Astrocyte (in vitro differentiated cells and primary cell): ENCODE measurements at regions not wholly inside any gene's neighbourhood (a gene's known extent, or its start where the extent isn't known, plus 50 kb on each side); places are given as distances from the start of the nearest gene placed in this dataset.

Experiments
- DNase-seq: peaks from one replicate; pipeline ENCODE4 v3.0.0-alpha.2; 2010; ENCODE audit warnings: low read depth
- FAIRE-seq: peaks from 2 replicates; lab custom pipeline; 2011; peaks lifted over from hg19 to GRCh38; lab: Jason Lieb, UNC
- H2AFZ ChIP-seq: 2 replicates; pipeline ENCODE4 v1.6.0; 2012; ENCODE audit warnings: low read depth, low read length, inconsistent platforms
- H3K27ac ChIP-seq: 2 replicates; pipeline ENCODE4 v1.5.1; 2011; ENCODE audit warnings: low read depth, low read length, inconsistent platforms
- H3K27me3 ChIP-seq: 2 replicates; pipeline ENCODE4 v1.6.0; 2011; ENCODE audit warnings: low read length, inconsistent platforms; ENCODE audit not compliant: insufficient read depth
- H3K36me3 ChIP-seq: 2 replicates; pipeline ENCODE4 v1.5.1; 2011; ENCODE audit warnings: low read length, inconsistent platforms; ENCODE audit not compliant: insufficient read depth
- H3K4me1 ChIP-seq: 2 replicates; pipeline ENCODE4 v1.5.1; 2011; ENCODE audit warnings: low read length, inconsistent platforms; ENCODE audit not compliant: insufficient read depth
- H3K4me2 ChIP-seq: 2 replicates; pipeline ENCODE4 v1.6.0; 2012; ENCODE audit warnings: low read length, inconsistent platforms
- H3K4me3 ChIP-seq: 2 replicates; pipeline ENCODE4 v1.5.1; 2011; ENCODE audit warnings: low read depth, mild to moderate bottlenecking, low read length, inconsistent platforms; ENCODE audit not compliant: insufficient read depth
- H3K79me2 ChIP-seq: 2 replicates; pipeline ENCODE4 v1.6.0; 2012; ENCODE audit warnings: mild to moderate bottlenecking, low read length, inconsistent platforms; ENCODE audit not compliant: insufficient read depth
- H3K9ac ChIP-seq: 2 replicates; pipeline ENCODE4 v1.6.0; 2012; ENCODE audit warnings: mild to moderate bottlenecking, low read length, inconsistent platforms
- H3K9me3 ChIP-seq: 2 replicates; pipeline ENCODE4 v1.5.1; 2012; ENCODE audit warnings: low read depth, mild to moderate bottlenecking, low read length, inconsistent platforms; ENCODE audit not compliant: insufficient read depth
- H4K20me1 ChIP-seq: 2 replicates; pipeline ENCODE4 v1.6.0; 2012; ENCODE audit warnings: low read length, inconsistent platforms; ENCODE audit not compliant: insufficient read depth
- H3K27ac Mint-ChIP-seq: one replicate; pipeline ENCODE4 v1.8.0; 2021; ENCODE audit warnings: mild to moderate bottlenecking, mixed read lengths; ENCODE audit not compliant: unreplicated experiment
- H3K27me3 Mint-ChIP-seq: one replicate; pipeline ENCODE4 v1.8.0; 2021; ENCODE audit warnings: low read depth, mixed read lengths; ENCODE audit not compliant: unreplicated experiment
- H3K36me3 Mint-ChIP-seq: one replicate; pipeline ENCODE4 v1.8.0; 2021; ENCODE audit warnings: low read depth, mixed read lengths; ENCODE audit not compliant: unreplicated experiment
- H3K4me1 Mint-ChIP-seq: one replicate; pipeline ENCODE4 v1.8.0; 2021; ENCODE audit warnings: low read depth, mixed read lengths; ENCODE audit not compliant: unreplicated experiment
- H3K4me3 Mint-ChIP-seq: one replicate; pipeline ENCODE4 v1.8.0; 2021; ENCODE audit warnings: mild to moderate bottlenecking, moderate library complexity, mixed read lengths; ENCODE audit not compliant: unreplicated experiment
- H3K9me3 Mint-ChIP-seq: one replicate; pipeline ENCODE4 v1.8.0; 2021; ENCODE audit warnings: mild to moderate bottlenecking, mixed read lengths; ENCODE audit not compliant: unreplicated experiment
- EZH2 ChIP-seq: IDR thresholded peaks from 2 replicates; pipeline ENCODE4 v1.6.1; 2012; ENCODE audit warnings: mild to moderate bottlenecking, low read length, inconsistent platforms; ENCODE audit not compliant: insufficient read depth
- TF ChIP-seq, protein P1 (sequence below): IDR thresholded peaks from 2 replicates; pipeline ENCODE4 v1.5.1; 2011; ENCODE audit warnings: low read depth, mild to moderate bottlenecking, inconsistent platforms, low read length, moderate library complexity; ENCODE audit not compliant: insufficient read depth

DNA sequence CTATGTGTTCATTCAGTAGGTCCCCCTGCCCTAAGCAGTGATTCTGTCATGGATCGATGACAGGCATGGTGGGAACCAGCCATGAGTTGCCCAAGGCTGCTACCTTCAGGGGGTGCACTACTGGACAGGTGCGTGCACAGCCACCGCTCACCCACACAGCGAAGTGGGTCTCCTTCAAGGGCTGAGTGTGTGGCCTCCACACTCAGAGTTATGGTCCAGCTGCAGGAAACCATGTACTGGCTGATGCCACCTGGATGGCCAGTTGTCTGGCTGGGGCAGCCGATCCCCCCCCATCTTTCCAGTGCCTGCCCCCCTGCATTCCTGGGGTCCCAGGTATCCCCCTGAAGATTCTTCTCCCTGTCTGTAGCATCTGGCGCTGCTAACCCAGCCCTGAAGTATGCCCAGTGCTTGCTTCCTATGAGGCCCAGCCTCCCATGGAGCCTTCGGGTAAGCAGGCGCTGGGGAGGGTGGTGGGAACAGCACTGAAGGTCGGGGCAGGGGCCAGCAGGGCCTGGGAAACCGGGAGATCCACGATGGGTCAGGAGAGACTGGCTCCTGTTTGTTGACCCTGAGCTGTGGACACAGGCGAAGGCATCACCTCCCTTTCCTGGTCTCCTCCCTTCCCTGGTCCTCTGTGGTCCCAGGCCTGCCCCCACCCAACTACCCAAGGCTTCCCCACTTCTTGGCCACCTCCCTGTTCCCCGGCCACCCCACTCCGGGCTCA, 106.0 kb downstream of the VEGFA start:
- no peak for FAIRE-seq
- peaks cover 2% of the 10 kb centered on the region for H3K9me3 Mint-ChIP-seq
- no peak for TF ChIP-seq EZH2
- TF ChIP-seq, protein P1, sequence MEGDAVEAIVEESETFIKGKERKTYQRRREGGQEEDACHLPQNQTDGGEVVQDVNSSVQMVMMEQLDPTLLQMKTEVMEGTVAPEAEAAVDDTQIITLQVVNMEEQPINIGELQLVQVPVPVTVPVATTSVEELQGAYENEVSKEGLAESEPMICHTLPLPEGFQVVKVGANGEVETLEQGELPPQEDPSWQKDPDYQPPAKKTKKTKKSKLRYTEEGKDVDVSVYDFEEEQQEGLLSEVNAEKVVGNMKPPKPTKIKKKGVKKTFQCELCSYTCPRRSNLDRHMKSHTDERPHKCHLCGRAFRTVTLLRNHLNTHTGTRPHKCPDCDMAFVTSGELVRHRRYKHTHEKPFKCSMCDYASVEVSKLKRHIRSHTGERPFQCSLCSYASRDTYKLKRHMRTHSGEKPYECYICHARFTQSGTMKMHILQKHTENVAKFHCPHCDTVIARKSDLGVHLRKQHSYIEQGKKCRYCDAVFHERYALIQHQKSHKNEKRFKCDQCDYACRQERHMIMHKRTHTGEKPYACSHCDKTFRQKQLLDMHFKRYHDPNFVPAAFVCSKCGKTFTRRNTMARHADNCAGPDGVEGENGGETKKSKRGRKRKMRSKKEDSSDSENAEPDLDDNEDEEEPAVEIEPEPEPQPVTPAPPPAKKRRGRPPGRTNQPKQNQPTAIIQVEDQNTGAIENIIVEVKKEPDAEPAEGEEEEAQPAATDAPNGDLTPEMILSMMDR, result no peak

DNA sequence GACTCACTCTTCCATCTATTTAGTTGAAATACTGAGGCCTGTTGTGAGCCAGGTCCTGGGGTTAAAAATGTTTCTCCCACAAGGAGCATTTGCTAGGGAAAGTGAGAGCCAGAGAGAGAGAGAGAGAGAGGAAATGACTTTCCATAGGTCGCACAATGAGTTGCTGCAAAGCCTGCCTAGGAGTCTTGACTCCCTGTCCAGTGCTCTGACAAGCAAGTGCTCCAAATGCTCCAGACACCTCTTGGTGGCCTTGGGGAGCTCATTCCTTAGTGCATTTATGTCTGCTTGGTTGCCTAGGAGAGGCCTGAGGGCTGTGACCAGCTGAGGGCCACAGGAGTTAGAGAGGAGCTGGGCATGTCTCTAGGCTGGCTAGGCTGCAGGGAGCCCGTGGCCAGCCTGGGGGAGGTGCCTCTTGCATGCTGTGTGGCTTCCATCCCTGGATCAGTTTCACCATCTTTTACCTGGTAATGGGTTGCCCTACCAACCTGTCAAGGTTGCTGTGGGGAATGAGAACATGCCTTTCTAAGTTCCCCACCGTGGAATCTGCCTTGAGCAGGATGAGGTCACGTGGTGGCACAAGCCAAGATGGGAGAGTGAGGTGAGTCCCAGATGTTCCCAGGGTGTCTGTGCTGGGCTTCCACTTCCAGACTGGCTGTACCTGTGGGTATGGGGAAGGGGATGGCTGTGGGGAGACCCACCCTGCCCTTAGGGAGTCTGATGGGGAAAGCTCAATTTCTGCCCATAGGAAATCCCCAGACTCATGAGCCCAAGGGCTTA, 105.0 kb downstream of the VEGFA start:
- Histone ChIP-seq H2AFZ (no peak overlapping the region), H3K4me2 (no peak overlapping the region), H3K9ac (no peak overlapping the region), H3K36me3 (no peaks in the 10 kb centered on the region), H3K4me1 (no peaks in the 10 kb centered on the region), H3K79me2 (no peaks in the 10 kb centered on the region), H3K27me3 (peaks cover 22% of the 10 kb centered on the region), H3K27ac (no peak overlapping the region), H4K20me1 (no peaks in the 10 kb centered on the region), H3K4me3 (no peak overlapping the region), H3K9me3 (no peaks in the 10 kb centered on the region)
- Mint-ChIP-seq H3K4me1 (no peaks in the 10 kb centered on the region), H3K36me3 (no peaks in the 10 kb centered on the region), H3K27ac (no peak overlapping the region), H3K27me3 (peaks cover 64% of the 10 kb centered on the region), H3K9me3 (peaks cover 2% of the 10 kb centered on the region), H3K4me3 (no peak overlapping the region)
- TF ChIP-seq, protein P1, result no peak
- TF ChIP-seq EZH2, result no peak
- FAIRE-seq (no peak), DNase-seq (no peak)

More for the DNA sequence above, 106.0 kb downstream of the VEGFA start:
- Histone ChIP-seq H3K79me2 (no peaks in the 10 kb centered on the region), H3K27me3 (peaks cover 22% of the 10 kb centered on the region), H2AFZ (no peak overlapping the region), H3K36me3 (no peaks in the 10 kb centered on the region), H3K4me2 (no peak overlapping the region), H3K27ac (no peak overlapping the region), H3K9me3 (no peaks in the 10 kb centered on the region), H3K4me3 (no peak overlapping the region), H3K9ac (no peak overlapping the region), H3K4me1 (no peaks in the 10 kb centered on the region), H4K20me1 (no peaks in the 10 kb centered on the region)
- H3K27me3 Mint-ChIP-seq, result peaks cover 66% of the 10 kb centered on the region
- no peak overlapping the region for H3K27ac Mint-ChIP-seq
- DNase-seq, result no peak
- H3K4me3 Mint-ChIP-seq, result no peak overlapping the region
- no peaks in the 10 kb centered on the region for H3K36me3 Mint-ChIP-seq
- no peaks in the 10 kb centered on the region for H3K4me1 Mint-ChIP-seq
